OCI-LY7 (cell line): ENCODE measurements at regions not wholly inside any gene's neighbourhood (a gene's known extent, or its start where the extent isn't known, plus 50 kb on each side); places are given as distances from the start of the nearest gene placed in this dataset.

Experiments used
- BruUV-seq: library from RNA; stranded (reverse); fragments of 400-500 nt; replicated peaks from 2 replicates; lab custom pipeline; 2021; lab: Mats Ljungman, UMichigan
- CTCF ChIA-PET: fragments of 300-600 bp; sonication (Branson Sonifier 250); formaldehyde crosslinking; loops from one replicate; lab custom pipeline; 2022; ENCODE audit warnings: antibody characterized with exemption; ENCODE audit not compliant: unreplicated experiment; lab: Charles Lee
- POLR2A ChIA-PET: fragments of 300-600 bp; sonication (Branson Sonifier 250); formaldehyde crosslinking; loops from one replicate; lab custom pipeline; 2022; ENCODE audit warnings: antibody characterized with exemption; lab: Charles Lee
- DNase-seq: peaks from one replicate; pipeline ENCODE4 v3.0.0-alpha.2; 2015; ENCODE audit warnings: low spot score
- H2AFZ ChIP-seq: fragments of 200-600 bp; sonication (generic), shearing (Covaris generic); 2 replicates; pipeline ENCODE4 v1.6.1; 2014; ENCODE audit warnings: mild to moderate bottlenecking, antibody characterized with exemption, low read length, moderate library complexity
- H3K27ac ChIP-seq: fragments of 200-600 bp; sonication (generic); 2 replicates; pipeline ENCODE4 v1.5.1; 2014; ENCODE audit warnings: mixed run types, low read depth, mild to moderate bottlenecking, moderate library complexity, low read length, inconsistent platforms; ENCODE audit not compliant: poor library complexity, severe bottlenecking
- H3K36me3 ChIP-seq: fragments of 200-600 bp; sonication (generic); 2 replicates; pipeline ENCODE4 v1.6.1; 2014; ENCODE audit warnings: mild to moderate bottlenecking, antibody characterized with exemption, low read length, moderate library complexity, mixed read lengths; ENCODE audit not compliant: insufficient read depth
- H3K4me1 ChIP-seq: fragments of 200-600 bp; sonication (generic); 2 replicates; pipeline ENCODE4 v1.5.1; 2014; ENCODE audit warnings: mild to moderate bottlenecking, low read length; ENCODE audit not compliant: insufficient read depth, poor library complexity, severe bottlenecking
- H3K4me2 ChIP-seq: fragments of 200-600 bp; sonication (generic); 2 replicates; pipeline ENCODE4 v1.6.1; 2014; ENCODE audit warnings: mild to moderate bottlenecking, low read length
- H3K4me3 ChIP-seq: fragments of 200-600 bp; sonication (generic); 2 replicates; pipeline ENCODE4 v1.5.1; 2014; ENCODE audit warnings: mild to moderate bottlenecking, low read depth, low read length; ENCODE audit not compliant: poor library complexity, severe bottlenecking
- H3K79me2 ChIP-seq: fragments of 200-600 bp; sonication (generic); 2 replicates; pipeline ENCODE4 v1.6.1; 2016; ENCODE audit warnings: low read depth, mild to moderate bottlenecking, low read length, moderate library complexity, mixed read lengths; ENCODE audit not compliant: insufficient read depth
- H3K9me2 ChIP-seq: fragments of 200-600 bp; sonication (generic); 2 replicates; pipeline ENCODE4 v1.6.1; 2016; ENCODE audit warnings: mild to moderate bottlenecking, low read length, mixed read lengths; ENCODE audit not compliant: insufficient read depth
- H3K9me3 ChIP-seq: fragments of 200-600 bp; sonication (generic); 2 replicates; pipeline ENCODE4 v1.6.1; 2014; ENCODE audit warnings: mild to moderate bottlenecking, mixed run types, low read length, mixed read lengths
- H4K20me1 ChIP-seq: fragments of 200-600 bp; sonication (generic); 2 replicates; pipeline ENCODE4 v1.6.1; 2014; ENCODE audit warnings: mild to moderate bottlenecking, antibody characterized with exemption, low read length, moderate library complexity, mixed read lengths; ENCODE audit not compliant: insufficient read depth
- EZH2phosphoT487 ChIP-seq: fragments of 200-600 bp; sonication (generic); IDR thresholded peaks from 2 replicates; pipeline ENCODE4 v1.6.1; 2018; ENCODE audit warnings: low read depth, borderline replicate concordance, mild to moderate bottlenecking, mixed run types, antibody characterized with exemption, low read length, moderate library complexity, mixed read lengths
- intact Hi-C: fragments of 100-400 bp; cut with micrococcal nuclease; formaldehyde crosslinking; loops from one replicate; pipeline ENCODE4 v1.10.0; 2022; ENCODE audit not compliant: unreplicated experiment
- TF ChIP-seq, protein P1 (sequence below): fragments of 200-600 bp; sonication (generic); conservative IDR thresholded peaks from 2 replicates; pipeline ENCODE4 v1.5.1; 2014; ENCODE audit warnings: mild to moderate bottlenecking, antibody characterized with exemption, low read length, moderate library complexity, mixed read lengths

- H3K36me3 ChIP-seq, result no peaks in the 10 kb centered on the region
- no peaks in the 10 kb centered on the region for H3K9me3 ChIP-seq
- no peak for TF ChIP-seq EZH2phosphoT487
- TF ChIP-seq, protein P1, sequence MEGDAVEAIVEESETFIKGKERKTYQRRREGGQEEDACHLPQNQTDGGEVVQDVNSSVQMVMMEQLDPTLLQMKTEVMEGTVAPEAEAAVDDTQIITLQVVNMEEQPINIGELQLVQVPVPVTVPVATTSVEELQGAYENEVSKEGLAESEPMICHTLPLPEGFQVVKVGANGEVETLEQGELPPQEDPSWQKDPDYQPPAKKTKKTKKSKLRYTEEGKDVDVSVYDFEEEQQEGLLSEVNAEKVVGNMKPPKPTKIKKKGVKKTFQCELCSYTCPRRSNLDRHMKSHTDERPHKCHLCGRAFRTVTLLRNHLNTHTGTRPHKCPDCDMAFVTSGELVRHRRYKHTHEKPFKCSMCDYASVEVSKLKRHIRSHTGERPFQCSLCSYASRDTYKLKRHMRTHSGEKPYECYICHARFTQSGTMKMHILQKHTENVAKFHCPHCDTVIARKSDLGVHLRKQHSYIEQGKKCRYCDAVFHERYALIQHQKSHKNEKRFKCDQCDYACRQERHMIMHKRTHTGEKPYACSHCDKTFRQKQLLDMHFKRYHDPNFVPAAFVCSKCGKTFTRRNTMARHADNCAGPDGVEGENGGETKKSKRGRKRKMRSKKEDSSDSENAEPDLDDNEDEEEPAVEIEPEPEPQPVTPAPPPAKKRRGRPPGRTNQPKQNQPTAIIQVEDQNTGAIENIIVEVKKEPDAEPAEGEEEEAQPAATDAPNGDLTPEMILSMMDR, result no peak
- no peak overlapping the region for H3K4me3 ChIP-seq
- no peak for DNase-seq
- H3K79me2 ChIP-seq, result no peaks in the 10 kb centered on the region
- no peak overlapping the region for H3K4me2 ChIP-seq
- H3K27ac ChIP-seq, result no peak overlapping the region
- no TSS peak for BruUV-seq
- intact Hi-C loops, result no loop called here
- POLR2A ChIA-PET, result no interaction called here
- no peaks in the 10 kb centered on the region for H3K4me1 ChIP-seq
- H2AFZ ChIP-seq, result no peak overlapping the region
- no peaks in the 10 kb centered on the region for H4K20me1 ChIP-seq
- H3K9me2 ChIP-seq, result no peaks in the 10 kb centered on the region
- CTCF ChIA-PET, result no interaction called here
Observed at GRCh38 chr3:191634902-191635301, 173.9 kb downstream of the PYDC2 start.

- H3K79me2 ChIP-seq, result no peaks in the 10 kb centered on the region
- no peaks in the 10 kb centered on the region for H3K36me3 ChIP-seq
- H3K9me2 ChIP-seq, result no peaks in the 10 kb centered on the region
- ChIA-PET CTCF (no interaction called here), POLR2A (interaction anchor here (0.7 to 1.1 kb wide), 2 partner anchors 16 to 139 kb away, joined by 3 read pairs; no protein-coding TSS in a partner anchor)
- H3K27ac ChIP-seq, result no peak overlapping the region
- intact Hi-C loops, result no loop called here
- BruUV-seq, result no TSS peak
- no peaks in the 10 kb centered on the region for H3K4me1 ChIP-seq
- no peak for TF ChIP-seq EZH2phosphoT487
- TF ChIP-seq, protein P1, result no peak
- no peak for DNase-seq
- H4K20me1 ChIP-seq, result no peaks in the 10 kb centered on the region
- H3K4me2 ChIP-seq, result no peak overlapping the region
- no peak overlapping the region for H2AFZ ChIP-seq
- no peaks in the 10 kb centered on the region for H3K9me3 ChIP-seq
- H3K4me3 ChIP-seq, result no peak overlapping the region
Observed at GRCh38 chr3:191637611-191638010, 176.6 kb downstream of the PYDC2 start.

GRCh38 chr3:191641789-191642188 lies 180.8 kb downstream of the PYDC2 start:
- POLR2A ChIA-PET, result no interaction called here
- CTCF ChIA-PET, result no interaction called here
- H3K79me2 ChIP-seq, result no peaks in the 10 kb centered on the region
- no peak overlapping the region for H3K4me2 ChIP-seq
- TF ChIP-seq EZH2phosphoT487, result no peak
- TF ChIP-seq, protein P1, result no peak
- no peaks in the 10 kb centered on the region for H3K9me2 ChIP-seq
- intact Hi-C loops, result no loop called here
- no peak overlapping the region for H2AFZ ChIP-seq
- no peak overlapping the region for H3K27ac ChIP-seq
- no peaks in the 10 kb centered on the region for H3K4me1 ChIP-seq
- no peaks in the 10 kb centered on the region for H4K20me1 ChIP-seq
- no TSS peak for BruUV-seq
- no peak for DNase-seq
- H3K9me3 ChIP-seq, result peaks cover 7% of the 10 kb centered on the region; the same call in 1 of the 2 replicates
- no peak overlapping the region for H3K4me3 ChIP-seq
- H3K36me3 ChIP-seq, result no peaks in the 10 kb centered on the region
